HEK293T (cell line): ENCODE measurements at regions not wholly inside any gene's neighbourhood (a gene's known extent, or its start where the extent isn't known, plus 50 kb on each side); places are given as distances from the start of the nearest gene placed in this dataset.

Source experiments
- BHLHE40 ChIP-seq: fragments of 450-650 bp; IDR thresholded peaks from 2 replicates; pipeline ENCODE4 v1.6.1; 2016; ENCODE audit warnings: mild to moderate bottlenecking, moderate library complexity, borderline replicate concordance
- ELF4 ChIP-seq: fragments of 450-650 bp; IDR thresholded peaks from 2 replicates; pipeline ENCODE4 v1.6.1; 2017; ENCODE audit warnings: antibody characterized with exemption
- FOXA1 ChIP-seq: fragments of 450-650 bp; IDR thresholded peaks from 2 replicates; pipeline ENCODE4 v1.6.1; 2016; ENCODE audit warnings: mild to moderate bottlenecking
- FOXK2 ChIP-seq: fragments of 450-650 bp; IDR thresholded peaks from 2 replicates; pipeline ENCODE4 v1.6.1; 2016; ENCODE audit warnings: mild to moderate bottlenecking
- NFRKB ChIP-seq: fragments of 450-650 bp; IDR thresholded peaks from 2 replicates; pipeline ENCODE4 v1.6.1; 2016; ENCODE audit warnings: mild to moderate bottlenecking, moderate library complexity
- SP1 ChIP-seq: fragments of 450-650 bp; IDR thresholded peaks from 2 replicates; pipeline ENCODE4 v1.6.1; 2017
- SUZ12 ChIP-seq: fragments of 450-650 bp; IDR thresholded peaks from 2 replicates; pipeline ENCODE4 v1.6.1; 2016; ENCODE audit warnings: mild to moderate bottlenecking
- TARDBP ChIP-seq: fragments of 450-650 bp; IDR thresholded peaks from 2 replicates; pipeline ENCODE4 v1.6.1; 2016

GRCh38 chr13:73222627-73223305 is 164.0 kb downstream of the KLF5 start:
- no peak for TF ChIP-seq SUZ12
- no peak for TF ChIP-seq FOXA1
- no peak for TF ChIP-seq ELF4
- no peak for TF ChIP-seq FOXK2
- no peak for TF ChIP-seq BHLHE40
- TF ChIP-seq TARDBP: no peak
- TF ChIP-seq SP1: no peak
- no peak for TF ChIP-seq NFRKB
